ENCODE measurements at regions not wholly inside any gene's neighbourhood (a gene's known extent, or its start where the extent isn't known, plus 50 kb on each side); places are given as distances from the start of the nearest gene placed in this dataset.
A peak's percentile ranks its signal among the peaks of the same experiment; 100 is the strongest.
"Not testable (repeated sequence)": the region's sequence is repeated elsewhere in the genome, so short reads cannot be mapped to it uniquely, and the experiment has no call there.

- H3K27ac ChIP-seq; CTCF ChIA-PET; H3K4me1 ChIP-seq; ATAC-seq; FAIRE-seq; H3K4me2 ChIP-seq; DNase-seq (ENCODE audit: low read depth in 1 of 2, low spot score in 1 of 2); POLR2A ChIA-PET; H3K4me3 ChIP-seq: not testable (repeated sequence)
- WGBS (ENCODE audit: missing lambda C conversion rate) = 16% methylated on average over 3 of the region's 3 CpGs
- H3K9me3 ChIP-seq = peaks cover 29% of the 10 kb centered on the region
Observed at GRCh38 chr15:21265628-21266027, 174.7 kb downstream of the POTEB3 start.

GRCh38 chr15:21262851-21263425, 177.4 kb downstream of the POTEB3 start:
- WGBS (ENCODE audit: missing lambda C conversion rate) = 37% methylated on average over 12 of the region's 12 CpGs
- Histone ChIP-seq H3K9me3 (peaks cover 30% of the 10 kb centered on the region), H3K4me2 (no peak overlapping the region), H3K27ac (no peak overlapping the region), H3K4me1 (no peaks in the 10 kb centered on the region), H3K4me3 (no peak overlapping the region)
- ATAC-seq (no peak), FAIRE-seq (no peak), DNase-seq (ENCODE audit: low read depth in 1 of 2, low spot score in 1 of 2) (peak in 1 of 2 experiments; percentile 39)
- TF ChIP-seq JUNB (IDR thresholded peaks at IDR 0.05) (no peak), GATA3 (IDR thresholded peaks at IDR 0.05; ENCODE audit: borderline replicate concordance) (no peak), CTCF (IDR thresholded peaks at IDR 0.05) (no peak), HOXA7 (CRISPR knock-in tag; IDR thresholded peaks at IDR 0.05) (no peak)
- ChIA-PET CTCF (interaction anchor here (1.5 kb wide), 1 partner anchor 906 kb away, joined by 3 read pairs; no protein-coding TSS in a partner anchor), POLR2A (no interaction called here)

GRCh38 chr15:21261965-21262850, 178.1 kb downstream of the POTEB3 start:
- CTCF ChIA-PET = interaction anchor here (0.6 to 1.5 kb wide), 4 partner anchors 10 to 1007 kb away, joined by 3 read pairs; no protein-coding TSS in a partner anchor

GRCh38 chr15:21261396-21261964, 178.8 kb downstream of the POTEB3 start:
- H3K4me2 ChIP-seq = no peak overlapping the region
- WGBS (ENCODE audit: missing lambda C conversion rate) = 45% methylated on average over 18 of the region's 18 CpGs
- no peak overlapping the region for H3K27ac ChIP-seq
- CTCF ChIA-PET = interaction anchor here (0.6 to 1.5 kb wide), 3 partner anchors 11 to 904 kb away, joined by 3 read pairs; no protein-coding TSS in a partner anchor
- H3K4me3 ChIP-seq = no peak overlapping the region
- POLR2A ChIA-PET = no interaction called here
- peaks cover 30% of the 10 kb centered on the region for H3K9me3 ChIP-seq
- H3K4me1 ChIP-seq = no peaks in the 10 kb centered on the region
- ATAC-seq (no peak; a peak in 1 of 6 replicates), FAIRE-seq (no peak), DNase-seq (ENCODE audit: low read depth in 1 of 2, low spot score in 1 of 2) (peak in 1 of 2 experiments; percentile 0)
- TF ChIP-seq TFCP2L1 (CRISPR knock-in tag; IDR thresholded peaks at IDR 0.05) (no peak), JUN (IDR thresholded peaks at IDR 0.05) (no peak), NFE2L2 (conservative IDR thresholded peaks at IDR 0.05; ENCODE audit: low read length) (no peak), CHD4 (IDR thresholded peaks at IDR 0.05; ENCODE audit: borderline replicate concordance) (no peak), RFX5 (IDR thresholded peaks at IDR 0.05) (no peak), HDAC2 (IDR thresholded peaks at IDR 0.05) (no peak), SMC3 (IDR thresholded peaks at IDR 0.05) (no peak), HOXA7 (CRISPR knock-in tag; IDR thresholded peaks at IDR 0.05) (no peak), BCL3 (IDR thresholded peaks at IDR 0.05) (no peak), EHMT2 (IDR thresholded peaks at IDR 0.05; ENCODE audit: low read depth) (no peak), POLR2AphosphoS2 (conservative IDR thresholded peaks at IDR 0.05; ENCODE audit: low read length) (no peak), ZSCAN20 (CRISPR knock-in tag; IDR thresholded peaks at IDR 0.05) (no peak), CBX8 (IDR thresholded peaks at IDR 0.05) (no peak), GATA3 (IDR thresholded peaks at IDR 0.05; ENCODE audit: borderline replicate concordance) (no peak), ELK1 (IDR thresholded peaks at IDR 0.05; ENCODE audit: low read depth, low read length) (no peak), ZC3H11A (IDR thresholded peaks at IDR 0.05) (no peak), NR3C1 (IDR thresholded peaks at IDR 0.05) (no peak), KDM5A (IDR thresholded peaks at IDR 0.05) (no peak)

More at GRCh38 chr15:21261965-21262850, 178.1 kb downstream of the POTEB3 start:
- 41% methylated on average over 30 of the region's 30 CpGs for WGBS (ENCODE audit: missing lambda C conversion rate)
- H3K4me1 ChIP-seq = no peaks in the 10 kb centered on the region
- no peak for TF ChIP-seq USF2 (IDR thresholded peaks at IDR 0.05)
- no peak for TF ChIP-seq SREBF2 (IDR thresholded peaks at IDR 0.05)
- POLR2A ChIA-PET = no interaction called here
- no peak overlapping the region for H3K4me3 ChIP-seq
- peak in 1 of 2 experiments; percentile 45; a peak in 3 of 6 replicates for ATAC-seq
- no peak for FAIRE-seq
- H3K27ac ChIP-seq = no peak overlapping the region
- no peak overlapping the region for H3K4me2 ChIP-seq
- DNase-seq (ENCODE audit: low read depth in 1 of 2, low spot score in 1 of 2) = peak in 1 of 2 experiments; percentile 6
- peaks cover 30% of the 10 kb centered on the region for H3K9me3 ChIP-seq

Measured in A549 (cell line).